ENCODE measurements at regions not wholly inside any gene's neighbourhood (a gene's known extent, or its start where the extent isn't known, plus 50 kb on each side); places are given as distances from the start of the nearest gene placed in this dataset.

DNA sequence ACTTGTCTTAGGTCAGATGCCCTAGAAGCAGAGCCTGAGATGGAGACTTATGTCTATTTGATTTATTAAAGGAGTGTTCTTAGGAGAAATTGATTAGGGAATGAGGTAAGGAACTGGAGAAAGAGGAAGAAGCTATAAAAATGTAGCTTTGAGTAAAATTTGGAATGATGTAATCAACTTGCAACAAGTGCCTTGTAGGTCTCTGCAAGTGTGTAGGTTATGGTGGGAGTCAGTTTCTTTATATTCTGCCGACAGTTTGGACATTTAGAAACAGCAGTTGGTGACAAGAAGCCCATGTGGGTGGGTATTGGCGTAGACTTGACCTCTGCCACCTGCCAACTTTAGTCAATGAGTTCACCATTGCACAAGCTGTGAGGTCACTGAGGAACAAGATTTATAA, 986.5 kb downstream of the CDH18 start (continued):
- TF ChIP-seq, protein P1, sequence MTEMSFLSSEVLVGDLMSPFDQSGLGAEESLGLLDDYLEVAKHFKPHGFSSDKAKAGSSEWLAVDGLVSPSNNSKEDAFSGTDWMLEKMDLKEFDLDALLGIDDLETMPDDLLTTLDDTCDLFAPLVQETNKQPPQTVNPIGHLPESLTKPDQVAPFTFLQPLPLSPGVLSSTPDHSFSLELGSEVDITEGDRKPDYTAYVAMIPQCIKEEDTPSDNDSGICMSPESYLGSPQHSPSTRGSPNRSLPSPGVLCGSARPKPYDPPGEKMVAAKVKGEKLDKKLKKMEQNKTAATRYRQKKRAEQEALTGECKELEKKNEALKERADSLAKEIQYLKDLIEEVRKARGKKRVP (CRISPR knock-in tag; IDR thresholded peaks at IDR 0.05) = peak; percentile 62; the same call in 1 of the 2 replicates
- no peak for TF ChIP-seq RHOXF2B (CRISPR knock-in tag; conservative IDR thresholded peaks at IDR 0.05)
- TF ChIP-seq TEAD1 (CRISPR knock-in tag; IDR thresholded peaks at IDR 0.05) = no peak
- TF ChIP-seq ATF3 (IDR thresholded peaks at IDR 0.05) = peak; percentile 28; the same call in 1 of the 2 replicates
- TF ChIP-seq ATF3 (CRISPR knock-in tag; conservative IDR thresholded peaks at IDR 0.05) = no peak
- TF ChIP-seq ZNF764 (CRISPR knock-in tag; IDR thresholded peaks at IDR 0.05; ENCODE audit: low read depth) = no peak
- TF ChIP-seq ZNF644 (tag; IDR thresholded peaks at IDR 0.05; ENCODE audit: low read depth) = no peak

GRCh38 chr5:19002111-19002510, 985.9 kb downstream of the CDH18 start:
- Histone ChIP-seq H3K4me1 (replicated peaks in 1 of 2; ENCODE audit: control insufficient read depth in 2 of 2, insufficient read depth in 2 of 2, low read length in 2 of 2) (no peaks in the 10 kb centered on the region), H3K9ac (ENCODE audit: insufficient read depth in 1 of 2, low read depth in 2 of 2, low read length in 2 of 2) (no peak overlapping the region), H3K9me3 (replicated peaks; ENCODE audit: control insufficient read depth, insufficient read depth, low read depth, low read length) (no peaks in the 10 kb centered on the region; the same call in 1 of the 2 replicates), H3K27ac (ENCODE audit: extremely low read depth, low read depth, low read length) (no peak overlapping the region), H3K4me2 (ENCODE audit: insufficient read depth, low read length) (no peak overlapping the region), H2AFZ (ENCODE audit: low read depth, low read length) (no peak overlapping the region), H3K4me3 (no peak overlapping the region), H3K79me2 (ENCODE audit: control insufficient read depth, insufficient read depth, low read length) (no peaks in the 10 kb centered on the region), H3K27me3 (ENCODE audit: control insufficient read depth in 2 of 2, insufficient read depth in 2 of 2, low read length in 2 of 2) (no peaks in the 10 kb centered on the region), H4K20me1 (replicated peaks; ENCODE audit: control insufficient read depth, insufficient read depth, low read length) (no peaks in the 10 kb centered on the region), H3K9me1 (ENCODE audit: control insufficient read depth, insufficient read depth, low read length) (no peaks in the 10 kb centered on the region), H3K36me3 (ENCODE audit: control insufficient read depth, insufficient read depth, low read length) (no peaks in the 10 kb centered on the region)
- no TSS peak for BruUV-seq (replicated peaks)
- intact Hi-C loops (cut with micrococcal nuclease) (no loop called here), in situ Hi-C loops (cut with MboI) (no loop called here)
- ATAC-seq = no peak
- CTCF ChIA-PET (ENCODE audit: low intra/inter-chr PET ratio) = no interaction called here
- no peak for FAIRE-seq
- 10% methylated on average over 1 of the region's 1 CpG for WGBS (ENCODE audit: insufficient coverage, low coverage, missing lambda C conversion rate)
- POLR2A ChIA-PET = no interaction called here
- no peak for TF ChIP-seq MAFF (IDR thresholded peaks at IDR 0.05; ENCODE audit: low read length)
- TF ChIP-seq CHD2 (IDR thresholded peaks at IDR 0.05; ENCODE audit: low read depth, low read length) = no peak
- no peak for TF ChIP-seq ZBTB40 (IDR thresholded peaks at IDR 0.05)
- no peak for TF ChIP-seq ZBTB40 (CRISPR knock-in tag; IDR thresholded peaks at IDR 0.05)
- DNase-seq (ENCODE audit: extremely low read depth in 1 of 4, low spot score in 3 of 4) = no peak
